ENCODE measurements at regions not wholly inside any gene's neighbourhood (a gene's known extent, or its start where the extent isn't known, plus 50 kb on each side); places are given as distances from the start of the nearest gene placed in this dataset.

DNA sequence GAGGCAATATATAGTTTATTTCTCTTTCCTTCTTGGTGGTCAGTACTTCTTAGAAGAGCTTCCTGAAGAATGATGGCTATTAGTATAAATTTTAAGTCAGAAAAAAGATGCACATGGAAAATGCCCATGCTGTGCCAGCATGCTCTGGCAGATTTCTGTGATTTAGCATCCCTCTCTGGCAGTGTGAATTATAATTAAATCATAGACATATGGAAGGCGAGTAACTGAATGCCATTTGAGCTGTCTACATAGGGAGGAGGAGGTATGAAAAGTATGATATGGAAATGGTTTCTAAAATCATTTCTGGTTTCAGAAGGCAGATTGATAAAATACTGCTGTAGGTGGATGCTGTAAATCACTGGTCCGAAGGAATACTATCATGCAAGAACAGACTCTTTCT lies 754.9 kb upstream of the LRATD1 start:
- Histone ChIP-seq H3K27me3 (no peaks in the 10 kb centered on the region), H3K4me1 (no peaks in the 10 kb centered on the region), H3K36me3 (no peaks in the 10 kb centered on the region), H3K4me3 (no peak overlapping the region), H3K9me3 (no peaks in the 10 kb centered on the region), H3K27ac (replicated peaks in 1 of 4) (no peak overlapping the region)
- intact Hi-C loops (cut with DNase I) = no loop called here
- TF ChIP-seq POLR2AphosphoS5 (IDR thresholded peaks at IDR 0.05) = no peak
- TF ChIP-seq EP300 (IDR thresholded peaks at IDR 0.05) = no peak
- TF ChIP-seq POLR2A (IDR thresholded peaks at IDR 0.05; ENCODE audit: low read depth) = no peak
- TF ChIP-seq, protein P1, sequence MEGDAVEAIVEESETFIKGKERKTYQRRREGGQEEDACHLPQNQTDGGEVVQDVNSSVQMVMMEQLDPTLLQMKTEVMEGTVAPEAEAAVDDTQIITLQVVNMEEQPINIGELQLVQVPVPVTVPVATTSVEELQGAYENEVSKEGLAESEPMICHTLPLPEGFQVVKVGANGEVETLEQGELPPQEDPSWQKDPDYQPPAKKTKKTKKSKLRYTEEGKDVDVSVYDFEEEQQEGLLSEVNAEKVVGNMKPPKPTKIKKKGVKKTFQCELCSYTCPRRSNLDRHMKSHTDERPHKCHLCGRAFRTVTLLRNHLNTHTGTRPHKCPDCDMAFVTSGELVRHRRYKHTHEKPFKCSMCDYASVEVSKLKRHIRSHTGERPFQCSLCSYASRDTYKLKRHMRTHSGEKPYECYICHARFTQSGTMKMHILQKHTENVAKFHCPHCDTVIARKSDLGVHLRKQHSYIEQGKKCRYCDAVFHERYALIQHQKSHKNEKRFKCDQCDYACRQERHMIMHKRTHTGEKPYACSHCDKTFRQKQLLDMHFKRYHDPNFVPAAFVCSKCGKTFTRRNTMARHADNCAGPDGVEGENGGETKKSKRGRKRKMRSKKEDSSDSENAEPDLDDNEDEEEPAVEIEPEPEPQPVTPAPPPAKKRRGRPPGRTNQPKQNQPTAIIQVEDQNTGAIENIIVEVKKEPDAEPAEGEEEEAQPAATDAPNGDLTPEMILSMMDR (IDR thresholded peaks at IDR 0.05) = no peak
- WGBS = 89% methylated on average over 2 of the region's 2 CpGs
- DNase-seq (ENCODE audit: extremely low spot score) = no peak

DNA sequence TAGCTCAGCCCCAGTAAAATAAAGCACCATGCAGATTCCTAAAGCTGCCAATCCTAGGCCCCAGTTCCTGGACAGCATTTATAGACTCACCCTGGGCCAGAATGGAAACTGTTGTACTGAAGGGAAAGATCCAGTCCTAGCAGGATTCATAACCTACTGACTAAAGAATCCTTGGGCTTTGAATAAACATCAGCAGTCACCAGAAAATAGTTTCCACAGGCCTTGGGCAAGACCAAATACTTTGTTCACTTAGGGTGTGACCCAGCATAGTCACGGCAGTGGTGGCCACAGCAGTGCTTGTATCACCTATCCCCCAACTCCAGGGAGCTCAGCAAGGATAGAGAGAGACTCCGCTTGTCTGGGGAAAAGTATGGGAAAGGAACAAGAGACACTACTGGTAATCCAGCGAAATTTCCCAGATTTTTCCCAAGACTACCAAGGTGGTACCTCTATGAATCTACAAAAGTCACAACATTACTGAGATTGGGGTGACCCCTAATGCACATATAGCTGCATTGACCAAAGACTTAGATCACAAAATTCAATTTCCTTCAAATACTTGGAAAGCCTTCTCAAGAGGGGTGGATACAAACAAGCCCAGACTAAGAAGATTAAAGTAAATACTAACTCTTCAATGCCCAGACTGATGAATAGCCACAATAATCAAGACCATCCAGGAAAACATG lies 748.1 kb upstream of the LRATD1 start:
- Histone ChIP-seq H3K27ac (replicated peaks in 1 of 4) (no peak overlapping the region), H3K36me3 (no peaks in the 10 kb centered on the region), H3K4me1 (no peaks in the 10 kb centered on the region), H3K27me3 (no peaks in the 10 kb centered on the region), H3K4me3 (no peak overlapping the region), H3K9me3 (no peaks in the 10 kb centered on the region)
- no peak for DNase-seq (ENCODE audit: extremely low spot score)
- intact Hi-C loops (cut with DNase I) = no loop called here
- TF ChIP-seq EP300 (IDR thresholded peaks at IDR 0.05) = no peak
- TF ChIP-seq POLR2A (IDR thresholded peaks at IDR 0.05; ENCODE audit: low read depth) = no peak
- TF ChIP-seq POLR2AphosphoS5 (IDR thresholded peaks at IDR 0.05) = no peak
- TF ChIP-seq, protein P1 (IDR thresholded peaks at IDR 0.05) = no peak
- WGBS = 95% methylated on average over 3 of the region's 3 CpGs

DNA sequence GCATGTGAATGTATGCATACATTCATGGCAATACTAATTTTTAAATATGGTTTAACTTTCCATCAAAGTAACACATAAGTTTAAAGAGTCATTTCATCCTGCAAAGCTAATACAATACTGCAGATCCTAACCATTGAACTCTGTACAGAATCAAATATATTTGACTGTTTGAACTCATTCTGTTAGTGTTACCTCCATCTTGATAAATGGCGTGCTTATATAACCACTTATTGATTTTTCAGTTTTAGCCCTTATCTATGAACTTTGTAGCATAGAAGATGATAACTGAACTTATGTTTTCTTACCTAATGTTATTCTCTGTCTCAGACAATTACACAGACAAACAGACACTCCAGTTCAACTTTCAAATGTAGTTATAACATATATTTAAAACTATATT lies 731.0 kb upstream of the LRATD1 start:
- TF ChIP-seq, protein P1 (IDR thresholded peaks at IDR 0.05) = no peak
- TF ChIP-seq EP300 (IDR thresholded peaks at IDR 0.05) (no peak), POLR2A (IDR thresholded peaks at IDR 0.05; ENCODE audit: low read depth) (no peak), POLR2AphosphoS5 (IDR thresholded peaks at IDR 0.05) (no peak)
- H3K36me3 ChIP-seq = no peaks in the 10 kb centered on the region
- intact Hi-C loops (cut with DNase I) = no loop called here
- WGBS = 100% methylated on average over 1 of the region's 1 CpG
- H3K27ac ChIP-seq (replicated peaks in 1 of 4) = no peak overlapping the region
- no peaks in the 10 kb centered on the region for H3K27me3 ChIP-seq
- H3K4me1 ChIP-seq = no peaks in the 10 kb centered on the region
- no peaks in the 10 kb centered on the region for H3K9me3 ChIP-seq
- no peak for DNase-seq (ENCODE audit: extremely low spot score)
- H3K4me3 ChIP-seq = no peak overlapping the region

DNA sequence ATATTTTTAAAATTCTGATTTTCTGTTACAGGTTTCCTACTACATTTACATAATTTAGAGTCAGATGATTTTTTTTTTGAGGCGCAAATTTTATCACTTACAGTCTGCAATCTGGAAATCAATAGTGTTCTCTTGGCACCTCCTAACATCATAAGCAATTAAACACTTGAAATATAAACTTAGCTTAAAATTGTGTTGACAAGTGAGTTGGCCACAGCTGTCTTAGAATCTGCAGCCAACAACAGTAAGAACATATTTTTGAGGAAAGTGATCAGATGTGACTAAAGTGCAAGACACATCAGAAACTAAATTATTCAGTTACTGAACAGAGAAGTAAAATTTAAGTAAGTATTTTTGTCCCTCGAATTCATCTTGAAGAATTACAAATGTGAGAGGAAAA lies 726.7 kb upstream of the LRATD1 start:
- no peak for DNase-seq (ENCODE audit: extremely low spot score)
- no peak overlapping the region for H3K27ac ChIP-seq (replicated peaks in 1 of 4)
- no peaks in the 10 kb centered on the region for H3K36me3 ChIP-seq
- no peaks in the 10 kb centered on the region for H3K27me3 ChIP-seq
- H3K4me3 ChIP-seq = no peak overlapping the region
- WGBS = 57% methylated on average over 2 of the region's 2 CpGs
- no peaks in the 10 kb centered on the region for H3K4me1 ChIP-seq
- no peak for TF ChIP-seq POLR2AphosphoS5 (IDR thresholded peaks at IDR 0.05)
- TF ChIP-seq EP300 (IDR thresholded peaks at IDR 0.05) = no peak
- TF ChIP-seq POLR2A (IDR thresholded peaks at IDR 0.05; ENCODE audit: low read depth) = no peak
- TF ChIP-seq, protein P1 (IDR thresholded peaks at IDR 0.05) = no peak
- no peaks in the 10 kb centered on the region for H3K9me3 ChIP-seq
- intact Hi-C loops (cut with DNase I) = no loop called here

DNA sequence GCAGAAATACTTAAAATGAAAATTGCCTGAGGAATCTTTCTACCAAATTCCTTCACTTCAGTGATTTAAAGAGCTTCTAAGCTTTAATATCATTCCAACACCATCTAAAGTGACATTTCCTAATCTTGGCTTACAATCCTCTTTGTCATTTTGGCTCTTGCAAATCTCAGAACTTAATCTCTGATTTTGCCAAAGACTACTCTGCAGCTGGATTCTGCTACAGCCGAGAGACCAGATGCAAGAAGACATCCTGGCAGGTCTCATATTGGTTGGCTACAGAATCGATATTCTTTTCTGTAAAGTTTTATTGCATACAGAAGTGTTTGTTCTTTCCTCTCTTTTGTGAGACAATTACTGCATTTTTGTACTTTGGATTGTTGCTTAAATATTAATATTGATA lies 716.5 kb upstream of the LRATD1 start:
- H3K4me1 ChIP-seq = no peaks in the 10 kb centered on the region
- H3K9me3 ChIP-seq = no peaks in the 10 kb centered on the region
- H3K36me3 ChIP-seq = no peaks in the 10 kb centered on the region
- TF ChIP-seq, protein P1 (IDR thresholded peaks at IDR 0.05) = no peak
- TF ChIP-seq POLR2AphosphoS5 (IDR thresholded peaks at IDR 0.05) (no peak), POLR2A (IDR thresholded peaks at IDR 0.05; ENCODE audit: low read depth) (no peak), EP300 (IDR thresholded peaks at IDR 0.05) (no peak)
- no peaks in the 10 kb centered on the region for H3K27me3 ChIP-seq
- no peak overlapping the region for H3K27ac ChIP-seq (replicated peaks in 1 of 4)
- intact Hi-C loops (cut with DNase I) = no loop called here
- no peak overlapping the region for H3K4me3 ChIP-seq
- WGBS = 56% methylated on average over 2 of the region's 2 CpGs
- no peak for DNase-seq (ENCODE audit: extremely low spot score)
